ENCODE measurements at regions not wholly inside any gene's neighbourhood (a gene's known extent, or its start where the extent isn't known, plus 50 kb on each side); places are given as distances from the start of the nearest gene placed in this dataset.

DNA sequence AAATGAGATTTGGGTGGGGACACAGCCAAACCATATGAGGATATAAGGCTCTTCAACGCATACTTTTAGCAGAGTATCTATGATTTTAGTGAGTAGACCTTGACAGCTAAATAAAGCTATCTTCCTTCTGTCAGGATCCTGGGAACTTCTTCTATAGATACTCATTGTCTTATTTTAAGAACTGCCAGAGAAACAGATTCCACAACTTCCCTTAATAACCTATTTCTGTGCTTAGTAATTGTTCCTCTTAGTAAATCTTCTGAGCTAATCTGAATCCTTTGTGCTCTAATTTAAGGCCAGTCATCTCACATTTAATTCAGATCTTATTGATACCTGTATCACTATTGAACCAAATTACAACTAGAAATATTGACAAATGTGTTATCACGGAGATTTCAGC is 64.0 kb upstream of the CEP85L start:
- no peak for DNase-seq (ENCODE audit: low spot score)
- ChIA-PET CTCF (no interaction called here), POLR2A (ENCODE audit: low non-redundant PET) (no interaction called here)
- no peak for TF ChIP-seq CTCF (conservative IDR thresholded peaks at IDR 0.05; ENCODE audit: low read depth)
- H3K27ac ChIP-seq = no peak overlapping the region

GRCh38 chr6:118714756-118715155 is 63.4 kb upstream of the CEP85L start:
- ChIA-PET CTCF (no interaction called here), POLR2A (ENCODE audit: low non-redundant PET) (no interaction called here)
- no peak overlapping the region for H3K27ac ChIP-seq
- DNase-seq (ENCODE audit: low spot score) = no peak
- TF ChIP-seq CTCF (conservative IDR thresholded peaks at IDR 0.05; ENCODE audit: low read depth) = no peak

GRCh38 chr6:118712969-118713368 is 61.6 kb upstream of the CEP85L start:
- H3K27ac ChIP-seq = no peak overlapping the region
- no peak for TF ChIP-seq CTCF (conservative IDR thresholded peaks at IDR 0.05; ENCODE audit: low read depth)
- POLR2A ChIA-PET (ENCODE audit: low non-redundant PET) = no interaction called here
- CTCF ChIA-PET = no interaction called here
- DNase-seq (ENCODE audit: low spot score) = no peak

DNA sequence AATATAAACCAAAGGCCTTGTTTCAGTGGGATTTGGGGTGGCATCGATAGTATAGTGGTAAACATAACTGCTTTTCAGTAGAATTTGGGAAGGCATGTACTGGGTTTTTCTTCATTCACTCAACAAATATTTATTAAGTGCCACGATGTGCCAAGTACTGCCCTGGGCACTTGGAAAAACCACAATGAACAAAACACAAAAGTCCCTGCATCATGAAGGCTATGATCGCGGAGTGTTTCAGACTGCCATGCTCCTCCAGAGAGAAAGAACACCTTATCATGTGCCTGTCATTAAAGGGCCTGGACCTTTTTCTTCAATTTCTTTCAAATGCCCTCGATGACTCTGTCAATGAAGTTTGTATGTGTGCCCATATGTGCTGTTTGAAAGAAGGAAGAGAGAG is 59.2 kb upstream of the CEP85L start:
- ChIA-PET CTCF (no interaction called here), POLR2A (ENCODE audit: low non-redundant PET) (no interaction called here)
- no peak overlapping the region for H3K27ac ChIP-seq
- no peak for DNase-seq (ENCODE audit: low spot score)
- TF ChIP-seq CTCF (conservative IDR thresholded peaks at IDR 0.05; ENCODE audit: low read depth) = no peak

GRCh38 chr6:118709859-118710350 is 58.5 kb upstream of the CEP85L start:
- POLR2A ChIA-PET (ENCODE audit: low non-redundant PET) = no interaction called here
- CTCF ChIA-PET = interaction anchor here (0.5 kb wide), 1 partner anchor 1585 kb away, joined by 3 read pairs; no protein-coding TSS in a partner anchor
- TF ChIP-seq CTCF (conservative IDR thresholded peaks at IDR 0.05; ENCODE audit: low read depth) = no peak
- DNase-seq (ENCODE audit: low spot score) = peak; percentile 3
- no peak overlapping the region for H3K27ac ChIP-seq

DNA sequence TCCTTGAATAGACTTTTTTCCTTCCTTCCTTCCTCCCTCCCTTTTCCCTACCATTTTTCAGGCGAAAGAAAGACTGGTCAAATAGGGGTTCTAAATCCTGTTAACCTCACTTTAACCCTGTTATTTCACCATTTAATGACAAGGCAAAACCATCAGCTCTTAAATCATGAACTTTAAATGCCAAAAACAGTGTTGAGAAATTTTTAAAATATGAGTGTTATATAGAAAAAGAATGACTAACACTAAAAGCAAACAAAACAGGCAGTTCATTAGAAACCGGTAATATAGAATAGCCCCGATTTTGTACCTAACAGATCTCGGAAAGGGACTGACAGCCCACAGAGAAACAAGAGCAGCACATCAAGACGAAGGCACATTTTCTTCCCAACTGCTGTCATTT is 57.4 kb upstream of the CEP85L start:
- CTCF ChIA-PET = no interaction called here
- peak; percentile 38 for DNase-seq (ENCODE audit: low spot score)
- POLR2A ChIA-PET (ENCODE audit: low non-redundant PET) = no interaction called here
- no peak for TF ChIP-seq CTCF (conservative IDR thresholded peaks at IDR 0.05; ENCODE audit: low read depth)
- H3K27ac ChIP-seq = peak overlapping the region; percentile 70

DNA sequence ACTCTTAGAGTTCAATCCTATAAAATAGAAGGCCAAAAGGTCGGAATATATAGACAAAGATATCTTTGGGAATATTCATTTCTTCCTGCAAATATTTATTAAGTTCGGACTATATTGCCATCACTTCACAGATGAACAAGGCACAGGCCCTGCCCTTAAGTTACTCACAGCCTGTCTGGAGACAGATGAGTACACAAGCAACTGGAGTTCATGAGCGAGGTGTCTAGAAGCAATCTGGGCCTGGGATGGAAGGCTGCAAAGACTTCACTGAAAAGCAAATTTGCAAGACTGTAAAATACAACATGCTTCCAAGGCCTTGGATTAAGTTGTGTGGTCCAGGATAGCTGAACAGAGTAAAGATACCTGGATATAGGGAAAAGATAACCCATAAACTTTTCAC is 56.7 kb upstream of the CEP85L start:
- POLR2A ChIA-PET (ENCODE audit: low non-redundant PET) = no interaction called here
- no peak for DNase-seq (ENCODE audit: low spot score)
- CTCF ChIA-PET = no interaction called here
- no peak for TF ChIP-seq CTCF (conservative IDR thresholded peaks at IDR 0.05; ENCODE audit: low read depth)
- no peak overlapping the region for H3K27ac ChIP-seq

All from RWPE1 (cell line).